ENCODE measurements at regions not wholly inside any gene's neighbourhood (a gene's known extent, or its start where the extent isn't known, plus 50 kb on each side); places are given as distances from the start of the nearest gene placed in this dataset.

DNA sequence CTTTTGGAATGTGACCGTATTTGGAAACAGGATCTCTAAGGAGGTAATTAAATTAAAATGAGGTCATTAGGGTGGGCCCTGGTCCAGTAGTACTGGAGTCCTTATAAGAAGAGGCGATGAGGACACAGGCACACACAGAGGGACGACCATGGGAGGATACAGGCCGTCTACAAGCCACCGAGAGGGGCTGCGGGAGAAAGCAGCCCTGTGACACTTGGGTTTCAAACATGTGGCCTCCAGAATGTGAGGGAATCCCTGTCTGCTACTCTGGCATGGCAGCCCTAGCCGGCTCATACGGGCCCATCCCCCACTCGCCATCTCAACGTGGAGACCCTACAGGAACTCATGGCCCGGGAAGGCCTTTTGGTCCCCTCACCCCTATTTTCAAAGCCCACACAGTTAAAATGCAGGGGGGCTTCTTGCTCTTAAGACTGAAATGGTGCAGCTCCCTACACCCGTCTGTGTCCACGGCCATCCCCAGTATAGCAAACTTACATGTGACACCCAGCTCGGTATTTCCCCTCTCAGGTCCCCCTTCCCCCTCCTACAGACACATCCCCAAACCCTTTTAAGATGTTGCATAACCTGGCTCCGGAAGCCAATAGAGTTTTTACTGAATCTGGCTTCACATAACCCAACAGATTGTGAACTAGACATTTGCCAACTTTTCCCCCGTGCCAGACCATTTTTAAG is 124.1 kb upstream of the TBL1X start:
- Histone ChIP-seq H3K27ac (replicated peaks) (peak overlapping the region; percentile 95), H3K4me3 (replicated peaks; ENCODE audit: insufficient read depth, low read length) (no peak overlapping the region), H3K27me3 (ENCODE audit: insufficient read depth, poor library complexity, severe bottlenecking) (no peaks in the 10 kb centered on the region)
- peak; percentile 71 to 91 for DNase-seq (ENCODE audit: low read depth in 1 of 2, low spot score in 1 of 2)
- TF ChIP-seq, protein P1, sequence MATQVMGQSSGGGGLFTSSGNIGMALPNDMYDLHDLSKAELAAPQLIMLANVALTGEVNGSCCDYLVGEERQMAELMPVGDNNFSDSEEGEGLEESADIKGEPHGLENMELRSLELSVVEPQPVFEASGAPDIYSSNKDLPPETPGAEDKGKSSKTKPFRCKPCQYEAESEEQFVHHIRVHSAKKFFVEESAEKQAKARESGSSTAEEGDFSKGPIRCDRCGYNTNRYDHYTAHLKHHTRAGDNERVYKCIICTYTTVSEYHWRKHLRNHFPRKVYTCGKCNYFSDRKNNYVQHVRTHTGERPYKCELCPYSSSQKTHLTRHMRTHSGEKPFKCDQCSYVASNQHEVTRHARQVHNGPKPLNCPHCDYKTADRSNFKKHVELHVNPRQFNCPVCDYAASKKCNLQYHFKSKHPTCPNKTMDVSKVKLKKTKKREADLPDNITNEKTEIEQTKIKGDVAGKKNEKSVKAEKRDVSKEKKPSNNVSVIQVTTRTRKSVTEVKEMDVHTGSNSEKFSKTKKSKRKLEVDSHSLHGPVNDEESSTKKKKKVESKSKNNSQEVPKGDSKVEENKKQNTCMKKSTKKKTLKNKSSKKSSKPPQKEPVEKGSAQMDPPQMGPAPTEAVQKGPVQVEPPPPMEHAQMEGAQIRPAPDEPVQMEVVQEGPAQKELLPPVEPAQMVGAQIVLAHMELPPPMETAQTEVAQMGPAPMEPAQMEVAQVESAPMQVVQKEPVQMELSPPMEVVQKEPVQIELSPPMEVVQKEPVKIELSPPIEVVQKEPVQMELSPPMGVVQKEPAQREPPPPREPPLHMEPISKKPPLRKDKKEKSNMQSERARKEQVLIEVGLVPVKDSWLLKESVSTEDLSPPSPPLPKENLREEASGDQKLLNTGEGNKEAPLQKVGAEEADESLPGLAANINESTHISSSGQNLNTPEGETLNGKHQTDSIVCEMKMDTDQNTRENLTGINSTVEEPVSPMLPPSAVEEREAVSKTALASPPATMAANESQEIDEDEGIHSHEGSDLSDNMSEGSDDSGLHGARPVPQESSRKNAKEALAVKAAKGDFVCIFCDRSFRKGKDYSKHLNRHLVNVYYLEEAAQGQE (IDR thresholded peaks at IDR 0.05; ENCODE audit: insufficient replicate concordance, low read depth): no peak
- TF ChIP-seq GABPA (IDR thresholded peaks at IDR 0.05; ENCODE audit: low read depth): no peak
- TF ChIP-seq, protein P2, sequence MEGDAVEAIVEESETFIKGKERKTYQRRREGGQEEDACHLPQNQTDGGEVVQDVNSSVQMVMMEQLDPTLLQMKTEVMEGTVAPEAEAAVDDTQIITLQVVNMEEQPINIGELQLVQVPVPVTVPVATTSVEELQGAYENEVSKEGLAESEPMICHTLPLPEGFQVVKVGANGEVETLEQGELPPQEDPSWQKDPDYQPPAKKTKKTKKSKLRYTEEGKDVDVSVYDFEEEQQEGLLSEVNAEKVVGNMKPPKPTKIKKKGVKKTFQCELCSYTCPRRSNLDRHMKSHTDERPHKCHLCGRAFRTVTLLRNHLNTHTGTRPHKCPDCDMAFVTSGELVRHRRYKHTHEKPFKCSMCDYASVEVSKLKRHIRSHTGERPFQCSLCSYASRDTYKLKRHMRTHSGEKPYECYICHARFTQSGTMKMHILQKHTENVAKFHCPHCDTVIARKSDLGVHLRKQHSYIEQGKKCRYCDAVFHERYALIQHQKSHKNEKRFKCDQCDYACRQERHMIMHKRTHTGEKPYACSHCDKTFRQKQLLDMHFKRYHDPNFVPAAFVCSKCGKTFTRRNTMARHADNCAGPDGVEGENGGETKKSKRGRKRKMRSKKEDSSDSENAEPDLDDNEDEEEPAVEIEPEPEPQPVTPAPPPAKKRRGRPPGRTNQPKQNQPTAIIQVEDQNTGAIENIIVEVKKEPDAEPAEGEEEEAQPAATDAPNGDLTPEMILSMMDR (IDR thresholded peaks at IDR 0.05; ENCODE audit: insufficient read depth, low read length): no peak
- TF ChIP-seq POLR2AphosphoS5 (IDR thresholded peaks at IDR 0.05; ENCODE audit: low read depth): no peak
- no peak for TF ChIP-seq SPI1 (IDR thresholded peaks at IDR 0.05; ENCODE audit: borderline replicate concordance, low read depth)

DNA sequence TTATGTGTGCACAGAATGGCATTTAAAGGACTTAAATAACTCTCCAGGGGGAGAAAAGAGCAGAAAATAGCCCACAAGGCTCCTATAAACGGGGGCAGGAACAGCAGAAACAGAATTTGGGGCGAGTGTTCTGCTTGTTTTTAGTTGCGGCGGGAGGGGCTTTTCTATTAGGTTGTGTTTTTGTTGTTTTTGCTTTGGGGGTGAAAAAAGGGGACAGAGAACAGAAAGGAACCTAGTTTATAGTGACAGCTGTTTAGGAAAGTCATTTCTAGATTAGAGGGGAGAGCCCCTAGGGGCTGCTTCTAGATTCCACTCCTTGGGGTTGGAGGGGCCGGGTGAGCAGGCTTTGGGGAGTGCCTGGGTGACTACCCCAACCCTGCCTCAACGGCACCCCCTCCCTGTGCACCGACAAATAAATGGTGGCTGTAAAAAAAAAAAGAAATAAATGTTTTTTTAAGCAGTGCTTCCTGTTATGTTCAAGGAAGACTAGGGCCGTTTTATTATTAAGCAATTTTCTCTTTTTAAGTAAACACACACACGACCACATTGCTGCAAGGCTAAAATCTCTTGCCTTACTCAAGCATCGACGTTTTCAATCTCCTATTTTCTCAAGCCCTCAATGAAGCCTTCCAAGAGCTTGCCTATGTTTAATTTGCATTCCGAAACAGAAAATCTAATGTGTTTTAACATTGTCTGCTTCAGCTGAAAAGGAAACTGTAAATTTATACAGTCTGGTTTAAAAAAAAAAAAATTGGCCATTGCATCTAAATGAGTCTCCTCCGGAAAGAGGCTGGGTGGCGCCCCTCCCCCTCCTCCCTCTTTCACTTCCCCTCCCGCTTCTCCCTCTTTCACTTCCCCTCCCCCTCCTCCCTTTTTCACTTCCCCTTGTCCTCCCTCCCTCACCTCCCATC is 123.3 kb upstream of the TBL1X start:
- no peak overlapping the region for H3K4me3 ChIP-seq (replicated peaks; ENCODE audit: insufficient read depth, low read length)
- peak overlapping the region; percentile 95 for H3K27ac ChIP-seq (replicated peaks)
- peak; percentile 71 to 84 for DNase-seq (ENCODE audit: low read depth in 1 of 2, low spot score in 1 of 2)
- no peaks in the 10 kb centered on the region for H3K27me3 ChIP-seq (ENCODE audit: insufficient read depth, poor library complexity, severe bottlenecking)
- TF ChIP-seq, protein P1 (IDR thresholded peaks at IDR 0.05; ENCODE audit: insufficient replicate concordance, low read depth): no peak
- TF ChIP-seq POLR2AphosphoS5 (IDR thresholded peaks at IDR 0.05; ENCODE audit: low read depth) (no peak), SPI1 (IDR thresholded peaks at IDR 0.05; ENCODE audit: borderline replicate concordance, low read depth) (peak; percentile 82), GABPA (IDR thresholded peaks at IDR 0.05; ENCODE audit: low read depth) (no peak)
- TF ChIP-seq, protein P2 (IDR thresholded peaks at IDR 0.05; ENCODE audit: insufficient read depth, low read length): no peak

DNA sequence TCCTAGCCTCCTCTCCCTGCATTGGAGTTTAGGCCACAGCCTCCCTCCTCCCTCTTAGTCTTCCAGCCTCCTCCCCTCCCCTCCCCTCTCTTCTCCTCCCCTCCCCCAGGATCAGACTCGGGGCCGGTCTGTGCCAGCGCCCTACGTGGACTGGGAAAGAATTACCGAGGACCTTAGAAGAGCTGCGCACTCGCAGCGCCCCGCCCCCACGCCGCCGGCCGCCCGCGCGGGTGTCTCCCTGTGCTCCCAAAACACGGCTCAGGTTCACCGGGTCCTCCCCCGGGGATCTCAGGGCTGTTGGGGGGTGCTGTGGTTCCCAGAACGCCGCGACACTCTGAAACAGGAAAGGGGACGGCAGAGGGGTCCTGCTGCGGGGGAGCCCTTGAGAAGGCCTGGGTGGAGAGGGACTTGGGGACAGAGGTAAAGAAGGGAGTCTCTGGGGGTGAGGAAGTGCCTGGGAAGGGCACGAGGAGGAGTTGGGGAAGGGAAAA is 122.3 kb upstream of the TBL1X start:
- peak; percentile 75 to 88 for DNase-seq (ENCODE audit: low read depth in 1 of 2, low spot score in 1 of 2)
- Histone ChIP-seq H3K27ac (replicated peaks) (peak overlapping the region; percentile 48), H3K27me3 (ENCODE audit: insufficient read depth, poor library complexity, severe bottlenecking) (no peaks in the 10 kb centered on the region), H3K4me3 (replicated peaks; ENCODE audit: insufficient read depth, low read length) (no peak overlapping the region; the same call in 1 of the 2 replicates)
- TF ChIP-seq, protein P1 (IDR thresholded peaks at IDR 0.05; ENCODE audit: insufficient replicate concordance, low read depth): no peak
- TF ChIP-seq SPI1 (IDR thresholded peaks at IDR 0.05; ENCODE audit: borderline replicate concordance, low read depth): no peak
- TF ChIP-seq, protein P2 (IDR thresholded peaks at IDR 0.05; ENCODE audit: insufficient read depth, low read length): no peak
- no peak for TF ChIP-seq POLR2AphosphoS5 (IDR thresholded peaks at IDR 0.05; ENCODE audit: low read depth)
